HG03095 (cell line): ENCODE measurements at regions not wholly inside any gene's neighbourhood (a gene's known extent, or its start where the extent isn't known, plus 50 kb on each side); places are given as distances from the start of the nearest gene placed in this dataset.
"Not testable (repeated sequence)": the region's sequence is repeated elsewhere in the genome, so short reads cannot be mapped to it uniquely, and the experiment has no call there.

Experiments used
- ATAC-seq: cut with Tn5 transposase; IDR thresholded peaks from one replicate; pipeline ENCODE4 v1.9.1; 2021; ENCODE audit warnings: moderate library complexity; ENCODE audit not compliant: unreplicated experiment

DNA sequence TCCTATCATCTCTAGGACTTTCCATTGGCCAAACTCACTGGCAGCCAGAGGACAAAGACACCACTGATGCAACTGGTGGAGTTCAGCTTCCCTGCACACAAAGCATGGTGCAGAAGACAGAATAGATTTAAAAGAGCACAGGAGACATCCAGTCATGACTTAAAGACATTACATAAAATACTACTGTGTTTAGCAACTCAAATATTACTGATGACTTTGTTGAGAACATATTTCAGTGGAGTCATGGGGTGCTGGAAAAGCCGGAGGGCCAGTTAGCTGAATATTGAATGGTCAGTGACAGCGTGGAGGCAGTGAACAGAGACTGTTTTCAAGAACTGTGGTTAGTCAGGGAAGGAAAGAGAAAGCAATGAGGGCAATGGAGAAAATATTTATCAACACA lies 296.3 kb upstream of the NRP1 start:
- ATAC-seq = no peak

DNA sequence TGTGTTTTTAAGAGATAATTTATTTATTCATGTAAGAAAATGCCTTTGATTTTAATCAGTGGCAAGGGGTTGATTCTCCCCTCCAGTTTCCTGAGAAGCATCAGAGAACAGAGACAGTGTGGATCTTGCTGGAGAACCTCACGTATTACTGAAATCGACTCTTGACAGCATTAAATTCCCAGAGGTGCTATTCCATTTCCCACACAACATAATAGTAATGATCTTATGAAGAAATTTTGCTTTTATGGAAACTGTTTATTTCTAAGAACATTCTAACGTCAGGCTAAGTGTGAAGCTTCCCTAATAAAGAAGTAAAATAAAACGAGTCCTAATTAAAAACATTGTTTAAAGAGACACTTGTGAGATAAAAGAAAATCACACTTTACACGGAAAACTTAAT lies 293.1 kb upstream of the NRP1 start:
- no peak for ATAC-seq

DNA sequence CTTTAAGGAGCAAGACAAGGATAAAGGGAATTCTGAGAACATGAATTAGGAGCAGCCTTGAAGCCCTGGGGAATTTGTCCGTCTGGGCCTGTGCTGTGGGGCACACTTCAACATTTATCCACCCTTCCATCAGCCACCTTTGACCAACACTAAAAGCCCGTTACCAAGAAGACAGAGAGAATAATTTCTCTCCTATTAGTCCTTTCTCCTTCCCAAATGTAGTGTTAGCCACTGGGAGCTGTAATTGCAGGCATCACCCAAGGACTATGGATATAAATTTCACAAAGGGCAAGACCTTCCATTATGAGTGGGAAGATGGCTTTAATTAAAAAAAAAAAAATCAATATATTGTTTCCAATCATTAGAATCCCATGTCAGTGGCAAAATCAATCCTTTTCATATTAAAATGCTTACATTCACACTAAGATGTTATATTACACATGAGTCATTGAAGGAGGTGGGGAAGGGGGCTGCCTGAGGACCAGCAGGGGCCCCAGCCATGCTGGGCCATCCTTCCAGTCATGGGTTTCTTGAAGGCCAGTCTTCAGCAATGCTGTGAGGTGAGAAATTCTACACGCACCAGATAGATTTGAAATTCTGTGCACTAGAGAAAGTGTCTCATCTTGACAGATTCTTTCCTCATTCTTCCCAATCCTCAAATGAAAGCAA lies 292.5 kb upstream of the NRP1 start:
- no peak for ATAC-seq

- ATAC-seq = no peak
Measured at GRCh38 chr10:33623669-33624068, 289.2 kb upstream of the NRP1 start.

DNA sequence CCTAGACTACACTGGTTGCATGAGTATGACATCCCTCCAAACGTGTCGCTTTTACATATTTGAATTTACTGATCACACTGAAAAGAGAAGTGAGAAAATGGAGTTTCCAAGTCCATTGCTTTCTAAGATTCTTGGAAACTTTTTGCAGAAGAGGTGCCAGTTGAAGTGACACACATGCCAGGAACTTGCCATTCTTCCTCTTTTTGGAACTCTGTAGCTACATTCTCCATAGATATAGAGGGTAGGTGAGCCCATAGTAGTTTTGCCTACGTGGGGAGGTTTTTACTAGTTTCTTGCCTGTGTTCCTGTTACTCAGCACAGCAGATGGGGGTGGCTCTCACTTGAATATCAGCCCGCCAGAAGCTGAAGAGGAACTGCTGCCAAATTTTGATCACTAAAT lies 286.6 kb upstream of the NRP1 start:
- no peak for ATAC-seq

- no peak for ATAC-seq
Measured at GRCh38 chr10:33618196-33618595, 283.7 kb upstream of the NRP1 start.

GRCh38 chr10:33617381-33618080 lies 283.1 kb upstream of the NRP1 start:
- ATAC-seq = no peak

DNA sequence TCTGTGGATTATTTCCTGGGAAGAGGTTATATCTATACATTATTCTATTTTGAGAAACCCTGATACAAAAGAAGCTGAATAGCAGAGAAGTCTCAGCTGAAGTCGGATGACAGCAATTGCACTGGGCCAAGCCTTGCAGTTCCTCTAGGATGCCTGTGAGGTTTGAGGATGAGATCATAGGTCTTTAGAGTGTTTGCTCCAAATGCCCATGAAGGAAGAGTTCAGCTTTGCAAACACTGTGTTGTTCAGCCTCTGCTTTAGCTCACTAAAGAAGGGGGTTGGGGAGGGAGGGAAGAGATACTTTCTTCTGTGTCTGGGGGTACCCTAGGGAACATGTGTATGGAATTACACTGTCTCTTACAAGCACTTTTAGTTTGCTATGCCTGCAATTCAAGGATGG lies 282.5 kb upstream of the NRP1 start:
- no peak for ATAC-seq

DNA sequence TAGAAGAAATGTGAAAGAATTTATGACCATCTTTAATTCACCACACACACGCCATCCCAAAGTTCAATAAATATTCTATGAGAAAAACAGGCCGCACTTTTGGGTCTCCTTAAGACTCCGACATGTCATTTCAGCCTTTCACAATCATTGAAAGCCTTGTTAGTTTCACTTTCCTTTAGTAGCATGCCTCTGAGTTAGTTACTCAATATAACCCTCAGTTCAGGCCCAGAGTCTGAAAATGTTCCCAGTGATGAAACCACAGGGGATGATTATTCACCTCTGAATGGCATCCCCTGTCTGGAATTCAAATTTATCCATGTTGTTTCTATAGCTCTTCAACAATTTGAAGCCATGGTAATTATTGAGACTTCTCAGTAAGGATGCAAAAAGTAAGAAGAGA lies 278.1 kb upstream of the NRP1 start:
- peak; percentile 50 for ATAC-seq

DNA sequence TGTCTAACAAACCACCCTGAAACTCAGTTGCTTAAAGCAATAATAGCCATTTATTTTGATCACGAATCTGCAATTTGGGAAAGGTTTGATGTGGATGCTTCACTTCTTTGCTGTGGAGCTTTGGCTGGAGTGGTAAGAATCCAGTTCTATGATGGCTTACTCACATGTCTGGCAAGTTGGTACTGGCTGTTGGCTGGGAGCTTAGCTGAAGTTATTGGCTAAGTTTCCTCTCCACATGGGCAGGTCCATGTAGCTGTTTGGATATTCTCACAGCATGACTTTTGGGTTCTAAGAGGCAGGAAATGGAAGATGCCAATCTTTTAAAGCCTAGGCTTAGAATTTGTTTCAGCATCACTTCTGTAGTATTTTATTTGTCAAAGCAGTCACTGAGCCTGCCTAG lies 277.6 kb upstream of the NRP1 start:
- no peak for ATAC-seq

DNA sequence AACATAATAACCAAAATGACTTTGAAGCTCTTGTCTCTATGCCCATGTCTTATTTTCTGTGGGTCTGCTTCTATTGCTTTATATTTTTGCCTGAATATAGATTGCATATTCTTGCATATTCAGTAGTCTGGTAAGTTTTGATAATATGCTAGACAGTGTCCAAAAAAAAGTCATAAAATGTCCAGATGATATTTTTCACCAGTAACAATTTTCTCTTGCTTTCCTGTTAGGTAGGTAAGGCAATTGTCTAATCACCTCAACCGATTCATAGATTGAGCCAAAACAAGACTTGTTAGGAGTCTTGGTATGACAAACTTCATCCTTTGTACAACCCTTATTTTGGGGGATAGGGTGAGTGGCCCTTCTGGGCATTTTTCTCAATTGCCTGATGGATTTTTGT lies 277.0 kb upstream of the NRP1 start:
- no peak for ATAC-seq

GRCh38 chr10:33609546-33609945 lies 275.1 kb upstream of the NRP1 start:
- no peak for ATAC-seq

DNA sequence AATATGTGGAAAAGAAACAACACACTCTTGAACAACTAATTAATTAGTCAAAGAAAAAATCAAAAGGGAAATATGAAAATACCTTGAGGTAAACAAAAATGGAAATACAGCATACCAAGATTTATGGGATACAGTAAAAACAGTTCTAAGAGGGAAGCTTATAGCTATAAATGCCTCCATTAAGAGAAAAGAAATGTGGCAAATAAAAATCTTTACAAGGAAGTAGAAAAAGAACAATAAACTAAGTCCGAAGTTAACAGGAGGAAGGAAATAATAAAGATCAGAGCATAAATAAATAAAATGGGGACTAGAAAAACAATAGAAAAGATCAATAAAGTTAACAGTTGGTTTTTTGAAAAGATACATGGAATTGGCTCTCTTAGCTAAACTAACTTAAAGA lies 267.8 kb upstream of the NRP1 start:
- ATAC-seq = no peak

DNA sequence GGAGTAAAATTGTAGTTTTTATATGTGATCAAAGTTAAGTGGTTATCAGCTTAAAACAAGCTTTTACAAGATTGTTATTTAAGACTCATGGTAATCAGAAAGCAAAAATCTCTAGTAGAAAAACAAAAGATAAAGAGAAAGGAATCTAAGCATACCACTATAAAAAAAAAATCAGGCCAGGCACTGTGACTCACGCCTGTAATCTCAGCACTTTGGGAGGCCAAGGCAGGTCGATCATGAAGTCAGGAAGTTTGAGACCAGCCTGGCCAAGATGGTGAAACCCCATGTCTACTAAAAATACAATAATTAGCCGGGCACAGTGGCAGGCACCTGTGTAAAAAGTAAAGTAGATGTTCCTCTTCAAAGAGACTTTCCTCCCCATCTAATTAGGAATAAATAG lies 265.9 kb upstream of the NRP1 start:
- no peak for ATAC-seq

- ATAC-seq = no peak
Measured at GRCh38 chr10:33596422-33596821, 262.0 kb upstream of the NRP1 start.

GRCh38 chr10:33594475-33594874 lies 260.0 kb upstream of the NRP1 start:
- ATAC-seq = no peak

- no peak for ATAC-seq
Measured at GRCh38 chr10:33588974-33589600, 254.6 kb upstream of the NRP1 start.

DNA sequence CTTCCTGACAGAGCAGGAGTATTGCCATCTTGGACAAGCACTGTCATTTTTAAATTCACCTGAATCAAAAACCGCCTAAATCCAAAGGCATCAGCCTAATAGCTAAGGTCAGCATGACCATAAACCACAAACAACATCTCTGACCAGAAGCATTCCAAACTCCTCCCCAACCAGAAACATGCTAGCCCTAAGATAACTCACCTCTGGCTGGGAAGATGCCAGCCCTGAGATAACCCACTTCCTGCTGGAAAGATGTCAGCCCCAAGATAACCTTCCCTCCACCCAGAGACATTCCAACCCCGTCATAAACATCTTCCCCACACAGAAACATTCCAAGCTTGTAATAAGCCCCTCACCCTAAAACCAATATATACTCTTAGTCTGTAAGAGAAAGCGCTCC lies 250.1 kb upstream of the NRP1 start:
- ATAC-seq = not testable (repeated sequence)

- ATAC-seq = no peak
Measured at GRCh38 chr10:33579996-33580395, 245.5 kb upstream of the NRP1 start.

GRCh38 chr10:33573606-33574005 lies 239.1 kb upstream of the NRP1 start:
- no peak for ATAC-seq

- no peak for ATAC-seq
Measured at GRCh38 chr10:33571616-33572015, 237.1 kb upstream of the NRP1 start.

GRCh38 chr10:33570495-33570894 lies 236.0 kb upstream of the NRP1 start:
- ATAC-seq = no peak
